GM18951 (cell line): ENCODE measurements at regions not wholly inside any gene's neighbourhood (a gene's known extent, or its start where the extent isn't known, plus 50 kb on each side); places are given as distances from the start of the nearest gene placed in this dataset.

ENCODE experiments used
- POLR2A ChIP-seq: IDR thresholded peaks from 4 replicates; pipeline ENCODE4 v1.6.1; 2011; ENCODE audit warnings: mild to moderate bottlenecking; ENCODE audit not compliant: insufficient read length, insufficient read depth; ENCODE audit errors: extremely low read depth
- in situ Hi-C: fragments of 300-500 bp; cut with MboI; formaldehyde crosslinking; loops from one replicate; pipeline ENCODE4 v1.12.0; 2022; ENCODE audit warnings: low sequenced_read_pairs, mixed read lengths, inconsistent platforms; ENCODE audit not compliant: unreplicated experiment

- in situ Hi-C loops: no loop called here
- TF ChIP-seq POLR2A: no peak
Measured at GRCh38 chr4:162921178-162921785, 245.4 kb downstream of the NAF1 start.

DNA sequence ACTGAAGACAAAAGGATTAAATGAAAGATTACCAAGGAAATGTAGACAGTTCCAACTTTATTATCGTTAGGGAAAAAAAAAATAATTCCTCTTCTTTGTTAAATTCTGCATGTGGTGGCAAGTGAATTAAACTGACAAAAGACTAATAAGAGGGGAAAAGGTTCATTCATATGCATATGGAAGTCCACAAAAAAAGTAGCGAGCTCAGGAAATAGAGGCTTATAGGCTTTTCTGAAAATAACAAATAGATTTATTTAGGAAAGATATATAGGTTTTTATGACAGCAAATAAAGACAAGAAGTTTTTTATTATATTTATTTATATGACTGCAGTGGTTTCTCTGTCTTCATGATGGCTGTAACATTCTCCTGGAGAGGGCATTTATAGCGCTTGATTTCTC, 246.0 kb downstream of the NAF1 start:
- in situ Hi-C loops: no loop called here
- TF ChIP-seq POLR2A: no peak

- in situ Hi-C loops: no loop called here
- no peak for TF ChIP-seq POLR2A
Measured at GRCh38 chr4:162912482-162912881, 254.2 kb downstream of the NAF1 start.

GRCh38 chr4:162911349-162911748, 255.3 kb downstream of the NAF1 start:
- in situ Hi-C loops: no loop called here
- no peak for TF ChIP-seq POLR2A

DNA sequence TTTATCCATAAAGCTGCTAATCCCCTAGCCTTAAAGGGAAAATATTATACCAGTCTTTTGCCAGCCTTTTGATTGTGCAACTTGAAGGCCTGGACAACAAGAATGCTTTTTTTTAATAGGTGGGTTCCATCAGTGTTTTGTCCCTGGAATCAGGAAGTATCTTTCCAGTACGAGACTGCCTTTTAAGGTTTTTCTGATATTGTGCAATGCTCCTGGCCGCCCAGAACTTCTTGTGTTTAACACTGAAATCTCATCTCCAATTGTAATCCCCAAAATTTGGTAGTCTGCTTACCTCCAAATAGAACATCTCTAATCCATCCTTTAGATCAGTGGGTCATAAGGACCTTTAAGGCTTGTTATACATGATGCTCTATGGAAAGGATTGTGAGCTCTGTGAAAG, 256.7 kb downstream of the NAF1 start:
- no peak for TF ChIP-seq POLR2A

DNA sequence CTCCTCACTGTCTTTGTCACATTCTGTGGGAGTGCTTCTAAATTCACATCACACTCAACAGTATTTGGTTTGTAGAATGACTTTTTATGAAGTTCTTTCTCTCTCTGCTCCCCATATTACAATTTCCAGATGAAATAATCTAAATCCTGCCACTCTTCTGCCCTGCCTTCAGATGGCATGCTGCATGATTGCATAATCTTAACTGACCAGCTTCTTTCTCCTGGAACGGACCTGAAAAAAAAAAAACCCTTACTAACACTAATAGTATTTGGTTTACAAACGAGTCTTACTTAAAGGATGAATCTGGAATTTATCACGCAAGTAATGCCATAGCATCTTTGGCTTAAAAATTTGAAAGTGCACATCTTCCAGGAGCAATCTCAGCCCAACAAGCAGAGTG, 272.3 kb downstream of the NAF1 start:
- no peak for TF ChIP-seq POLR2A
- in situ Hi-C loops: no loop called here

More for the DNA sequence above, 256.7 kb downstream of the NAF1 start:
- in situ Hi-C loops: no loop called here

- no peak for TF ChIP-seq POLR2A
- in situ Hi-C loops: no loop called here
Measured at GRCh38 chr4:162891788-162892707, 274.6 kb downstream of the NAF1 start.

GRCh38 chr4:162878096-162878495, 288.6 kb downstream of the NAF1 start:
- in situ Hi-C loops: no loop called here
- no peak for TF ChIP-seq POLR2A

DNA sequence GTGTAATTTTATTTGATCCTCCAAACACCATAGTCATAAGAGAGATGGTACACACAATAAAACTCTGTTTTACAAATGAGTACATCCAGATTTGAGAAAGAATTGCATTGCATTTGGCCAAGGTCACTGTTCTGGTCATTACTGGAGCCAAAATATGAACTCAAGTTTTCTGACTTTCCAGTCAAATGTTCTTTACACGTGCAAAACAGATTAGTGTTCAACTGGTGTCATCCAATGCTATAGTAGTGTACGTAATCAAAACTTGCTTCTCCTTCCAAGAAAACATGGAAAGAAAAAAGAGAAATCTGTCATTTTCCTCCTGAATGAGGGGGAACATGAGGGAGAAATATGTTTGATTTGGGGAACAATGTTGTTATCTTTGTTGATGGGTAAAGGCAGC, 291.9 kb downstream of the NAF1 start:
- no peak for TF ChIP-seq POLR2A

GRCh38 chr4:162871990-162872389, 294.7 kb downstream of the NAF1 start:
- TF ChIP-seq POLR2A: no peak
- in situ Hi-C loops: no loop called here

More for the DNA sequence above, 291.9 kb downstream of the NAF1 start:
- in situ Hi-C loops: no loop called here

DNA sequence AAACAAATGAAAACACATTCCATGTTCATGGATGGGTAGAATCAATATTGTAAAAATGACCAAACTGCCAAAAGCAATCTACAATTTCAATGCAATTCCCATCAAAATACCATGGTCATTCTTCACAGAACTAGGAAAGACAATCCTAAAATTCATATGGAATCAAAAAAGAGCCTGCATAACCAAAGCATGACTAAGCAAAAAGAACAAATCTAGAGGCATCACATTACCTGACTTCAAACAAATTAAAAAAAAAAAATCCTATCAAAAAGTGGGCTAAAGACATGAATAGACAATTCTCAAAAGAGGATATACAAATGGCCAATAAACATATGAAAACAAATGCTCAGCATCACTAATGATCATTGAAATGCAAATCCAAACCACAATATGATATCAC, 297.5 kb downstream of the NAF1 start:
- in situ Hi-C loops: no loop called here
- TF ChIP-seq POLR2A: no peak

- no peak for TF ChIP-seq POLR2A
- in situ Hi-C loops: no loop called here
Measured at GRCh38 chr4:162866565-162866964, 300.1 kb downstream of the NAF1 start.

DNA sequence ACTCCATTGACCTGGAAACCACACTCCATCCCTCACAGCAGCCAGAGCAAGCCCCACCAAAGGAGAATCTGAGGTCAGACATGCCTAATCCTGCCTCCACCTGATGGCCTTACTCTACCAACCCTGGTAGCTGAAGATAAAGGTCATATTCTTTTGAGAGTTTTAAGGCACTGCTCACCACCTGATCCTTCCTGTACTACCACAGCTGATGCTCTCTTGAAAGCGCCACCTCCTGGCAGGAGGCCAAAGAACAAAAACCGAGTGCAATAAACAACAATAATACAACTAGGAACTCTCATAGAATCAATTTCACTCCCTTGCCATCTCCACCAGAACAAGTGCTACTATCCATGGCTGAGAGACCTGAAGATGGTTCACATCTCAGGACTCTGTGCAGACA, 301.6 kb downstream of the NAF1 start:
- TF ChIP-seq POLR2A: no peak

DNA sequence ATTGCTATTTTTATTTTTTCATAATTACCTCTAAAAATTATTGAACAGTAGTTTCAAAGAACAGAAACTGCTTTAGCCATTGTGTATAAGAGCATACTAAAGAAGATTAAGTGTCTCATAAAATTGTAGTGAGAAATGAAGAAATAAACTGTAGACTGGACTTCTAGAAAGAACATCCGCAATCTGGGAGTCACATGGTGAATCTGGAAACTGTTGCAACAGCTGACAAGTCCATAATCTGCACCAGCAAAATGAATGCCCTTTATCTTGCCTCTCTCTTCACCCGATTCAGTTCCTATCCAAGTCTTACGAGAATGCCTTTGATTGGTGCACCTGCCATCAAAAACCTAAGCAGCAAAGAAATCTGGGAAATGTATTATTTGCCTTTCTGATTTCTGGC, 312.9 kb downstream of the NAF1 start:
- in situ Hi-C loops: no loop called here
- no peak for TF ChIP-seq POLR2A

More for the DNA sequence above, 301.6 kb downstream of the NAF1 start:
- in situ Hi-C loops: no loop called here
